Liver (tissue), 3 donors: ENCODE measurements at regions not wholly inside any gene's neighbourhood (a gene's known extent, or its start where the extent isn't known, plus 50 kb on each side); places are given as distances from the start of the nearest gene placed in this dataset.

Source experiments
- SP1 ChIP-seq: IDR thresholded peaks from 2 replicates; pipeline ENCODE4 v1.6.1; 2018; ENCODE audit warnings: antibody characterized with exemption, mild to moderate bottlenecking
- YY1 ChIP-seq: IDR thresholded peaks from 2 replicates; pipeline ENCODE4 v1.6.1; 2016; ENCODE audit warnings: antibody characterized with exemption, mild to moderate bottlenecking
- TF ChIP-seq, protein P1 (sequence below): fragments of 150-350 bp; IDR thresholded peaks from 2 replicates; pipeline ENCODE4 v1.5.1; 2017; ENCODE audit warnings: improper control_type of control experiment, low read depth, low read length; ENCODE audit not compliant: missing input control
- TF ChIP-seq, protein P2 (sequence below): IDR thresholded peaks from 2 replicates; pipeline ENCODE4 v1.6.1; 2016; ENCODE audit warnings: antibody characterized with exemption, mild to moderate bottlenecking
- donor health status: healthy.
- donor health status: healthy.

DNA sequence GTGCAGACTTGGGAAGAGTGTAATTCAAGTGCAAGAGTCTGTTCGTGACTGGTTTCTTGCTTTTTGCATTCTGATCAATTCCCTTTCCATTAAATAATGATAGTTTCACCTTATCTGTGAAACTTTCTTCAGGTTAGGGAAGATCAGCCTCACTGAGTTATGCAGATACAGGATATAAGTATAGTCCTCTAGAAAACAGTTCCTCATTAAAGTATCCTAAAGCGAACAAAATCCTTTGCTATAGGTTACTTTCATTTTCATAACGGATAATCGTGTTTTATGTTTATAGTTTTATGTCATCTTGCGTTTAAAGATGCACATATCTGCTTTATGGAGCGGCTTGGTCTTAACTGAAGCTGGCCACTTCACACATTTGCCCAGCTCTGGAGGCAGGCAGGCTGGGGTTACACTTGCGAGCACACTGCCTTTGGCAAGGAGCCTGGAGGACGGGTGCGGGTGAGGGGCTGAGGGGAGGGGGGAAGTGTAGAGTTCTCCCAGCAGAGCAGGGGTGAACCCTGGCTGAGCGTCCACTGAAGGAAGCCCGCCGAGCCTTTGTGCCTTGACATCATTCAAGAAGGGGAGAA, 123.5 kb upstream of the IFNGR1 start:
- TF ChIP-seq, protein P1, sequence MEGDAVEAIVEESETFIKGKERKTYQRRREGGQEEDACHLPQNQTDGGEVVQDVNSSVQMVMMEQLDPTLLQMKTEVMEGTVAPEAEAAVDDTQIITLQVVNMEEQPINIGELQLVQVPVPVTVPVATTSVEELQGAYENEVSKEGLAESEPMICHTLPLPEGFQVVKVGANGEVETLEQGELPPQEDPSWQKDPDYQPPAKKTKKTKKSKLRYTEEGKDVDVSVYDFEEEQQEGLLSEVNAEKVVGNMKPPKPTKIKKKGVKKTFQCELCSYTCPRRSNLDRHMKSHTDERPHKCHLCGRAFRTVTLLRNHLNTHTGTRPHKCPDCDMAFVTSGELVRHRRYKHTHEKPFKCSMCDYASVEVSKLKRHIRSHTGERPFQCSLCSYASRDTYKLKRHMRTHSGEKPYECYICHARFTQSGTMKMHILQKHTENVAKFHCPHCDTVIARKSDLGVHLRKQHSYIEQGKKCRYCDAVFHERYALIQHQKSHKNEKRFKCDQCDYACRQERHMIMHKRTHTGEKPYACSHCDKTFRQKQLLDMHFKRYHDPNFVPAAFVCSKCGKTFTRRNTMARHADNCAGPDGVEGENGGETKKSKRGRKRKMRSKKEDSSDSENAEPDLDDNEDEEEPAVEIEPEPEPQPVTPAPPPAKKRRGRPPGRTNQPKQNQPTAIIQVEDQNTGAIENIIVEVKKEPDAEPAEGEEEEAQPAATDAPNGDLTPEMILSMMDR, result no peak
- TF ChIP-seq, protein P2, sequence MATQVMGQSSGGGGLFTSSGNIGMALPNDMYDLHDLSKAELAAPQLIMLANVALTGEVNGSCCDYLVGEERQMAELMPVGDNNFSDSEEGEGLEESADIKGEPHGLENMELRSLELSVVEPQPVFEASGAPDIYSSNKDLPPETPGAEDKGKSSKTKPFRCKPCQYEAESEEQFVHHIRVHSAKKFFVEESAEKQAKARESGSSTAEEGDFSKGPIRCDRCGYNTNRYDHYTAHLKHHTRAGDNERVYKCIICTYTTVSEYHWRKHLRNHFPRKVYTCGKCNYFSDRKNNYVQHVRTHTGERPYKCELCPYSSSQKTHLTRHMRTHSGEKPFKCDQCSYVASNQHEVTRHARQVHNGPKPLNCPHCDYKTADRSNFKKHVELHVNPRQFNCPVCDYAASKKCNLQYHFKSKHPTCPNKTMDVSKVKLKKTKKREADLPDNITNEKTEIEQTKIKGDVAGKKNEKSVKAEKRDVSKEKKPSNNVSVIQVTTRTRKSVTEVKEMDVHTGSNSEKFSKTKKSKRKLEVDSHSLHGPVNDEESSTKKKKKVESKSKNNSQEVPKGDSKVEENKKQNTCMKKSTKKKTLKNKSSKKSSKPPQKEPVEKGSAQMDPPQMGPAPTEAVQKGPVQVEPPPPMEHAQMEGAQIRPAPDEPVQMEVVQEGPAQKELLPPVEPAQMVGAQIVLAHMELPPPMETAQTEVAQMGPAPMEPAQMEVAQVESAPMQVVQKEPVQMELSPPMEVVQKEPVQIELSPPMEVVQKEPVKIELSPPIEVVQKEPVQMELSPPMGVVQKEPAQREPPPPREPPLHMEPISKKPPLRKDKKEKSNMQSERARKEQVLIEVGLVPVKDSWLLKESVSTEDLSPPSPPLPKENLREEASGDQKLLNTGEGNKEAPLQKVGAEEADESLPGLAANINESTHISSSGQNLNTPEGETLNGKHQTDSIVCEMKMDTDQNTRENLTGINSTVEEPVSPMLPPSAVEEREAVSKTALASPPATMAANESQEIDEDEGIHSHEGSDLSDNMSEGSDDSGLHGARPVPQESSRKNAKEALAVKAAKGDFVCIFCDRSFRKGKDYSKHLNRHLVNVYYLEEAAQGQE, result no peak
- TF ChIP-seq SP1, result no peak
- no peak for TF ChIP-seq YY1
